Activated CD4-positive, alpha-beta T cell treated with anti-CD3 and anti-CD28 coated beads, Interleukin-2, amount 10 ng/mL, durations not matched to agents 24 days and 14 days (primary cell): ENCODE measurements at regions not wholly inside any gene's neighbourhood (a gene's known extent, or its start where the extent isn't known, plus 50 kb on each side); places are given as distances from the start of the nearest gene placed in this dataset.

Experiments
- DNase-seq: peaks from one replicate; pipeline ENCODE4 v3.0.0; 2022
- H3K27ac Mint-ChIP-seq: one replicate; pipeline ENCODE4 v1.8.0; 2022; ENCODE audit warnings: mild to moderate bottlenecking, mixed read lengths
- H3K27me3 Mint-ChIP-seq: one replicate; pipeline ENCODE4 v1.8.0; 2022; ENCODE audit warnings: mixed read lengths
- H3K36me3 Mint-ChIP-seq: one replicate; pipeline ENCODE4 v1.8.0; 2022; ENCODE audit warnings: low read depth, mild to moderate bottlenecking, mixed read lengths
- H3K4me1 Mint-ChIP-seq: one replicate; pipeline ENCODE4 v1.8.0; 2021; ENCODE audit warnings: mixed read lengths
- H3K4me3 Mint-ChIP-seq: one replicate; pipeline ENCODE4 v1.8.0; 2022; ENCODE audit warnings: mild to moderate bottlenecking, moderate library complexity, mixed read lengths
- H3K9me3 Mint-ChIP-seq: one replicate; pipeline ENCODE4 v1.8.0; 2021; ENCODE audit warnings: mixed read lengths
- intact Hi-C: fragments of 100-400 bp; cut with micrococcal nuclease; formaldehyde crosslinking; loops from one replicate; pipeline ENCODE4 v1.15.1; 2023

DNA sequence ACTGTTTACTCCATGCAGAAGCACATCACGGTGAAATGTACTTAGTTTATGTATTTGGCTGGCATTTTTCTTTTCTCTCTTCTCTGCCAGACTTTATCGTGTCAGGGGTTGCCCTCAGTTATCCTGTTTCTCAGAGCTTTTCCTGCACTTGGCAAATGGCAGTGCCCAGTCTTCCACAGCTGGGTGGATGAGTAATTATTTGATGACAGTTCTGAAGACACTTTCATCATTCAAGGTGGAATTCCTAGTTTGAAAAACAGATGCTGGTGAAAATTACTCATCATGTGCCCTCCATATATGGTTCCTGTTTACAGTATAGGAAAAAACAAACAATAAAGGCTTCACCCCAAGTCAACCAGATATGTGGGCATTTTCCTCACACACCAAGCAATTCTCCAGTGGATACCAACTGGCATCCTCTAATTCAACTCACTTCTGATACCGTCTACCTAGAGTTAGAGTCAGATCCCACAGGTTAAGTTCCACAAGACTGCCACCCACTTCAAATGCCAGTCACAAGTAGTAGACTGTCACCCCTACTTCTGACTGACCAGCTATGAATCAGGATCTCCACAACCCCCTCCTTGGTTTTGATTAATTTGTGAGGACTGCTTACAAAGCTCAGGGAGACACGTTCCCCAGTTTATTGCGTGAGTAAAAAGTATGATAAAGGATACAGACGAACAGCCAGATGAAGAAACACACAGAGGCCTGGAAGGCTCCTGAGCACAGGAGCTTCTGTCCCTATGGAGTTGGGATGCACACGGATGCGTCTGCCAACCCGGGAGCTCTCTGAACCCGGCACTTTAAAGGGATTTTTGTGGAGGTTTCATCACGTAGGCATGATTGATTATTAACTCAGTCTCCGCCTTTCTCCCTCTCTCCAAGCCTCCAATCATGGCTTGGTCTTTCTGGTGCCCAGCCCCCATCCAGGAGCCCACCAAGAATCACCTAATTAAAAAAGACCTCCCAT lies 72.9 kb downstream of the CLDN34 start:
- intact Hi-C loops: no loop called here
- DNase-seq: no peak
- no peaks in the 10 kb centered on the region for H3K9me3 Mint-ChIP-seq
- H3K27me3 Mint-ChIP-seq: no peaks in the 10 kb centered on the region
- H3K27ac Mint-ChIP-seq: peak overlapping the region; percentile 45
- no peak overlapping the region for H3K4me3 Mint-ChIP-seq
- H3K36me3 Mint-ChIP-seq: peaks cover 3% of the 10 kb centered on the region
- peaks cover 5% of the 10 kb centered on the region for H3K4me1 Mint-ChIP-seq

DNA sequence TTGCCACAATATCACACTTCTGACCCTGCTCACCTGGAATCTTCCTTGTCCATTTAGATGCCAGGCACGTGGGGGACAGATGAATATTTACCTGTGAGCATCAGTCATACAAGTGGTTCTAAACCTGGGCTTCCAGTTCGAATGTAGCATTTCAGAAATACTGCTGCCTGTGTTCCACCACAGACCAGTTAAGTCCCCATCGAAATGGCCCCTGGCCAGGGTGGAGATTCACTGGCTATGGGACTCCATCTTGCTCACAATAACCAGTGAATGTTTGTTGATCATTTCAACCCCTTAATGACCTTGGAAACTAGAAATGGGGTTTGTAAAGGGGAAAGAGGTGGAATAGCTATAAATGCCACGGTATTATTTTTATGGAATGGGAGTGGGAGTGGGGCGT lies 73.8 kb downstream of the CLDN34 start:
- Mint-ChIP-seq H3K27ac (no peak overlapping the region), H3K27me3 (no peaks in the 10 kb centered on the region), H3K36me3 (peaks cover 3% of the 10 kb centered on the region), H3K4me3 (no peak overlapping the region), H3K4me1 (peaks cover 5% of the 10 kb centered on the region), H3K9me3 (no peaks in the 10 kb centered on the region)
- intact Hi-C loops: no loop called here
- DNase-seq: no peak

DNA sequence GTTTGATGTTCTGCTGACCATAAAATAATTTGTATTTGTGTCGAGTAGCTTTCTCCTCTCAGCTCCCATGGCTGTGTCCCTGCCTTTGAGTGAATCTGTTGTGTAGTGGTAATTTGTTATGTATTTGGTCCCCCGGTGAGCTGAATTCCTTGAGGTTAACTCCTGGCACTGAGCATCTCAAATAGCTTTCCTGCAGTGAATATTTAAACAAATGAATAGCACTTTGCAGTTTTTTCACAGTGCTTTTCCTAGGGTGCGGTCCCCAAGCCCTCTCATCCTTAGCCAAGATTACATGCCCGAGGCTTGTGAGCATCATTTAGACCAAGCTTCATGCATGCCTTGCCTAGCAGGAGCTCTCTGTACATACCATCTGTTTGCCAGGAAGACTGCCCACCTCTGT lies 74.2 kb downstream of the CLDN34 start:
- H3K27ac Mint-ChIP-seq: no peak overlapping the region
- H3K27me3 Mint-ChIP-seq: no peaks in the 10 kb centered on the region
- H3K9me3 Mint-ChIP-seq: no peaks in the 10 kb centered on the region
- intact Hi-C loops: no loop called here
- peaks cover 2% of the 10 kb centered on the region for H3K36me3 Mint-ChIP-seq
- H3K4me3 Mint-ChIP-seq: no peak overlapping the region
- no peak for DNase-seq
- H3K4me1 Mint-ChIP-seq: peaks cover 5% of the 10 kb centered on the region

DNA sequence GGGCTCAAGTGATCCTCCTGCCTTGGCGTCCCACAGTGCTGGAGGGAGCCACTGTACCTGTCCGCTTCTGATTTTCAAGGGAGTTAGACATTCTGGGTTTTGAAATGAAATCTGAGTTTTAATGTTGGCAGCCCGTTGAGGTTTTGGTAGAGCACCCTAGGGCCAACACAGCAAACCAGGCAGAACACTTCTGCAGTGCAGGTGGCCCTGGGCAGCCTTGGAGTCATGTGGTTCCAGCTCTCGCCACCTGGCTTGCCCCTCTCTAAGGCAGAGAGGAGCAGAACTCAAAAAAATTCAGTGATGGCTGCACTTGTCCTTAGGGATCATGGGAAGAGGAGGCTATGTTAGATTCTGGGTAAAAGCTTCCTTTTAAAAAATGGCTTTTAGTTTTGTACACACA lies 74.9 kb downstream of the CLDN34 start:
- Mint-ChIP-seq H3K27me3 (no peaks in the 10 kb centered on the region), H3K4me1 (peaks cover 5% of the 10 kb centered on the region), H3K36me3 (no peaks in the 10 kb centered on the region), H3K9me3 (no peaks in the 10 kb centered on the region), H3K4me3 (no peak overlapping the region), H3K27ac (no peak overlapping the region)
- no peak for DNase-seq
- intact Hi-C loops: no loop called here

DNA sequence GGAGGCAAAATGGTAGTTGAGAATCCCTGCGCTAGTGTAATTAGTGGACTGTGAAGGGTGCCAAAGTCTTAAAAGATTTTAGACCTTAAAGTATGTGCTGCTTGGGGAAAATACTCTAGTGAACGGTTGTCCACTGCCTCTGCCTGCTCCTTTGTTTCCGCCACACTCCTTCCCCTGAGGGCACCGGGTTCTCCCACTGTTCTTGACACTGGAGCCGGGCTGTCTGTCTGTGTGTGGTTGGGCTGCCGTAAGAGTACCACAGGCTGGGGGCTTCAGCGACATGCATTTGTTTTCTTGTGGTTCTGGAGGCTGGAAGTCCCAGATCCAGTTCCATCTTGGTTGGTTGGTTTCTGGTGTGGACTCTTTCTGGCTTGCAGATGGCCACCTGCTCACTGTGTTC lies 76.2 kb downstream of the CLDN34 start:
- DNase-seq: no peak
- Mint-ChIP-seq H3K4me3 (no peak overlapping the region), H3K27ac (no peak overlapping the region), H3K9me3 (no peaks in the 10 kb centered on the region), H3K4me1 (peaks cover 5% of the 10 kb centered on the region), H3K27me3 (no peaks in the 10 kb centered on the region), H3K36me3 (no peaks in the 10 kb centered on the region)
- intact Hi-C loops: no loop called here

DNA sequence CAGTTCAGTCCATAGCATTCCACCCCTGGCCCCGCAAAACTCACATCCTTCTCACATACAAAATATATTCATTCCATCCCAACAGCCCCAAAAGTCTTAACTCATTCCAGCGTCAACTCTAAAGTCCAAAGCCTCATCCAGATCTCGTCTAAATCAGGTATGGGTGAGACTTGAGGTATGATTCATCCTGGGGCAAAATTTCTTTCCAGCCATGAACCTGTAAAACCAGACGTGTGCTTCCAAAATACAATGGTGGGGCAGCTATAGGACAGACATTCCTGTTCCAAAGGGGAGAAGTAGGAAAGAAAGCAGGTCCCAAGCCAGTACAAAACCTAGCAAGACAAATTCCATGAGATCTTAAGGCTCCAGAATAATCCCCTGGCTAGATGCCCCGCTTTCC lies 76.9 kb downstream of the CLDN34 start:
- no peak overlapping the region for H3K4me3 Mint-ChIP-seq
- H3K27me3 Mint-ChIP-seq: no peaks in the 10 kb centered on the region
- no peaks in the 10 kb centered on the region for H3K36me3 Mint-ChIP-seq
- intact Hi-C loops: no loop called here
- no peak for DNase-seq
- H3K9me3 Mint-ChIP-seq: no peaks in the 10 kb centered on the region
- peaks cover 5% of the 10 kb centered on the region for H3K4me1 Mint-ChIP-seq
- no peak overlapping the region for H3K27ac Mint-ChIP-seq

DNA sequence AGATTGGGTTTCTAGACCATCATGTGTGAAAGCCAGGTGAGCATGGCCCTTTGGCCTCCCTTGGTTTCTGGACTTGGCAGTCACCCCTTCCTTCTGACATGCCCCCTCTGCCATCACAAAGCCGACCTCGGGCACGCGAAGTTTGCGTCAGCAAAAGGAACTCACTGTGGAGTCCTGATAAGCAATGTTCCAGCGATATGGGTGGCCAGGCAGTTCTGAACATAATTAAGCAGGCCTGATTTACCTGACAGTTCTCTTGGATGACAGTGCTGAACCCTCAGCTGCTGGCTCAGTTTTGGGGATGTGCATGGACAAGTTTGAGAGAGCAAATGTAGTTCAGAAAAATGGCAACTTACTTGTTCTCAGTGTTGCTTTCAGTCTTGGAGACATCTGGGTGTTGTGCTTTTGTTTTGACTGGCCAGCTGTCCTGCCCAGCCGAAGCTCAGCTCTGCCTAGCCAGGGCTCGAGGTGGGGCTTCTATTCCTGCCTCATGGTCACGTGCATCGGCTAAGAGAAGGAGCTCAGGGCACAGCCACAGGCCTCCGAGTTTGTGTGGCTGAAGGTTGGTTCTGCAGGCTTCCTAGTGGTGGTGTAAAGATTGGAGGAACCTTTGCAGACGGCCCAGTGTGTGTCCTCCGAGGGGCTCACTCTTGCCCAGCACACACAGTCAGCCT lies 78.3 kb downstream of the CLDN34 start:
- H3K27me3 Mint-ChIP-seq: no peaks in the 10 kb centered on the region
- intact Hi-C loops: no loop called here

DNA sequence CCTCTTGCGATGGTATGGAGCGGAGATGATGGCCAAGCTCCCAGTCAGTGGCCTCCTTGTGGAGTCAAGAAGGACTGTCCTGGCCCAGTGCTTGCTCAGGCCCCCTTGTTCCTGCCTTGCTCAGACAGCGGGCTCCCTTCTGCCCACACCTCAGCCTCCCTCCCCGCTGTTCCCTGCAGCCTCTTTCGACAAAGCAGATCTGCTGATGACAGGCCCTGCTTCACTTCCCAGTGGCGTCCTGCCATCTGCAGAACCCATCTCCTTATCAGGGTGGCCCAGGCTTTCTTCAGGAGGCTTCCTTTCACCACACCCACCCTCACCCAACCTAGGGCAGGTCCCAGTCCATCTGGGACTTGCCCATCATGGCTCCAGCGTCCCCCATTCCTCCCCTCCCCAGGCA lies 80.0 kb downstream of the CLDN34 start:
- no peaks in the 10 kb centered on the region for H3K9me3 Mint-ChIP-seq
- intact Hi-C loops: no loop called here
- no peaks in the 10 kb centered on the region for H3K36me3 Mint-ChIP-seq
- no peaks in the 10 kb centered on the region for H3K27me3 Mint-ChIP-seq
- no peak overlapping the region for H3K4me3 Mint-ChIP-seq
- no peak overlapping the region for H3K27ac Mint-ChIP-seq
- H3K4me1 Mint-ChIP-seq: peaks cover 5% of the 10 kb centered on the region
- no peak for DNase-seq

More for the DNA sequence above, 78.3 kb downstream of the CLDN34 start:
- peaks cover 2% of the 10 kb centered on the region for H3K4me1 Mint-ChIP-seq
- H3K9me3 Mint-ChIP-seq: no peaks in the 10 kb centered on the region
- no peak for DNase-seq
- H3K4me3 Mint-ChIP-seq: no peak overlapping the region
- H3K36me3 Mint-ChIP-seq: no peaks in the 10 kb centered on the region
- H3K27ac Mint-ChIP-seq: no peak overlapping the region

DNA sequence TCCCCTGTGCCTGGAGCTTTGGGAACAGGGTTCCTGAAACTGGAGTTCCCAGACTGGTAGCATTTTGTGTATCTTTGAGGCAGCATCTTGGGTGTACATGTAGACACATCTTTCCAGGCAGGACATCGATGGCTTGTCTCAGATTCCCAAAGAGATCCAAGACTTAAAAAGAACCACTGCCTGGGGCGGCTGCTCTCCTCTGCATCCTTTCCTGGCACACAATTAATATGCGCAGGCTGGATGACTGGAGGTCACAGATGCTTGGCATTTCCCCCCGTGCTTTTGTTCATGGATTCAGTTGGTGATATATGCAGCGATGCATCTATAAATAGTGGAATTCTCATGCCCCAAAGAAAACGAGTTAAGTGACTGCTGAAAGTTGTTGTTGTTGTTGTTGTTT lies 80.5 kb downstream of the CLDN34 start:
- H3K36me3 Mint-ChIP-seq: no peaks in the 10 kb centered on the region
- intact Hi-C loops: no loop called here
- H3K27me3 Mint-ChIP-seq: no peaks in the 10 kb centered on the region
- H3K27ac Mint-ChIP-seq: no peak overlapping the region
- DNase-seq: no peak
- peaks cover 5% of the 10 kb centered on the region for H3K4me1 Mint-ChIP-seq
- no peak overlapping the region for H3K4me3 Mint-ChIP-seq
- no peaks in the 10 kb centered on the region for H3K9me3 Mint-ChIP-seq

DNA sequence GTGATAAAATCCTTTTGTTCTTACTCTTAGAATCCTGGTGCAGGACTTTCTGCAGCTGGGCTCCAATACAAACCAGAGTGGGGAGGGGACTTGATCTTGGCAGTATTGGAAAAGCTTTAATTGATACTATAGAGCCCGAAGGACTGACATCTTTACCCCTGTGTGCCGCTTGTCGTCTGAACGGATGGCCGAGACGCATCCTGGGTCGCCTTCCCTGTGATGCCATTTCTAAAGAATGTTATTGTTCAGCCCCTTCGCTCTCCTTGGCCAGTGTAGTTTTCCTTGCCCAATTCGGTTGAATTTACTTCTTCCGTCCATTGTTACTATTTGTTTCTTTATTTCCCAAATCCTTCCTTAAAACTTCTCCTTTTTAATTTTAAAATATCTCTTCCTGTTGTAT lies 80.9 kb downstream of the CLDN34 start:
- Mint-ChIP-seq H3K4me3 (no peak overlapping the region), H3K27me3 (no peaks in the 10 kb centered on the region), H3K27ac (no peak overlapping the region), H3K9me3 (no peaks in the 10 kb centered on the region), H3K4me1 (peaks cover 8% of the 10 kb centered on the region), H3K36me3 (no peaks in the 10 kb centered on the region)
- no peak for DNase-seq
- intact Hi-C loops: no loop called here

DNA sequence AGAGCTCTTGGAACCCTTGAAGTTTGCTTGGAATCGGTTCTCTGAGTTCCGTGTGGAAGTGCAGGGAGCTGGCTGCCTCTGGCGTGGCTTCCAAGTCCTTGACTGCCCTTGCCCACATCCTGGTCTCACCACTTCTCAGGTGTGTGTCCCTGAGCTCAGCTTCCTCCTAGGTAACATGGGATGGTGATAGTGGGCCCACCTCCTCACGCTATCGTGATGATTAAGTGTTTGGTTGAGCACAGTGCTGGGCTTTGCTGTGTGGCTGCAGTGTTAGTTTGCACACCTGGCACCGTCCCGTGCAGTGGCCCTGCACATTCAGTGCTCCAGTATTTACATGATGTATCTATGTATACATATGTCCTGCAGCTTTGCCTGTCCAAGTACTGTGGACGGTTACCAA lies 81.5 kb downstream of the CLDN34 start:
- Mint-ChIP-seq H3K4me3 (no peak overlapping the region), H3K9me3 (no peaks in the 10 kb centered on the region), H3K27me3 (no peaks in the 10 kb centered on the region), H3K27ac (no peak overlapping the region), H3K4me1 (peaks cover 8% of the 10 kb centered on the region), H3K36me3 (no peaks in the 10 kb centered on the region)
- intact Hi-C loops: no loop called here
- DNase-seq: no peak

DNA sequence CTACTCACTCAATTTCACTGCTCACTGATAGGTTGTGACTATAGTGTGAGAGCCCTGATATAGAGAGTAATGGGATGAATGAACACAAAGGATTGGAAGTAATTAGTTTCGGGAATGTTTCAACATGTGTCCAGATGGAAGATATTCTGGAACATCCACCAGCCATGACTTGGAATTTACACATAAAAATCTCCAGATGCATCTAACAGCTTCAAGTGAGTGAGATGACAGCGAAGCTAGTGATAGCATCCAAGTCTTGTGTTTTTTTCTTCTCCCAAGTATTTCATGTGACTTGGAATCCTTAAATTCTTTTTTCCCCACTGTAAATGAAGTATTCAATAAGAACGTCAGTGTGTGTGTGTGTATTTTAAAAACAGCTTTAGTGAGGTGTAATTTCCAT lies 82.1 kb downstream of the CLDN34 start:
- intact Hi-C loops: no loop called here
- Mint-ChIP-seq H3K27me3 (no peaks in the 10 kb centered on the region), H3K4me1 (peaks cover 8% of the 10 kb centered on the region), H3K9me3 (no peaks in the 10 kb centered on the region), H3K27ac (no peak overlapping the region), H3K4me3 (no peak overlapping the region), H3K36me3 (no peaks in the 10 kb centered on the region)
- no peak for DNase-seq

DNA sequence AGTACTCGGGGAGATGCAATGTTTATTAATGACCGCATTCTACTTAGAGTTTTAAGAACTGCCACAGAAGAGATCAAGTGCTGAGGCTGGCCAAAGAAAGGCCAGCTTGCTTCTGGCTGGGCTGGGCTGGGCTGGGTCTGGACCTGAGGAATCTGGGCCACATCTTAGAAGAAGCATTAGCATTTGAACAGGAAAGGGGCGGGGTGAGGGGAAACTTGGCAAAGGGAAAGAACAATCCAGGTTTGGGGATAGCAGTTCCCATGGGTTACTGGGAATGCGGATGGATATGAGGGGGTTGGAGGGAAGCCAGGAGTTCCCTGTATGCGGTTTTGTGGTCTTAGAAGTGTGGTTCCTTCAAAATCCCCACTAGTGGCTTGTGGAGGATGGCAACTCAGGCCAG lies 83.3 kb downstream of the CLDN34 start:
- no peak overlapping the region for H3K27ac Mint-ChIP-seq
- intact Hi-C loops: no loop called here

DNA sequence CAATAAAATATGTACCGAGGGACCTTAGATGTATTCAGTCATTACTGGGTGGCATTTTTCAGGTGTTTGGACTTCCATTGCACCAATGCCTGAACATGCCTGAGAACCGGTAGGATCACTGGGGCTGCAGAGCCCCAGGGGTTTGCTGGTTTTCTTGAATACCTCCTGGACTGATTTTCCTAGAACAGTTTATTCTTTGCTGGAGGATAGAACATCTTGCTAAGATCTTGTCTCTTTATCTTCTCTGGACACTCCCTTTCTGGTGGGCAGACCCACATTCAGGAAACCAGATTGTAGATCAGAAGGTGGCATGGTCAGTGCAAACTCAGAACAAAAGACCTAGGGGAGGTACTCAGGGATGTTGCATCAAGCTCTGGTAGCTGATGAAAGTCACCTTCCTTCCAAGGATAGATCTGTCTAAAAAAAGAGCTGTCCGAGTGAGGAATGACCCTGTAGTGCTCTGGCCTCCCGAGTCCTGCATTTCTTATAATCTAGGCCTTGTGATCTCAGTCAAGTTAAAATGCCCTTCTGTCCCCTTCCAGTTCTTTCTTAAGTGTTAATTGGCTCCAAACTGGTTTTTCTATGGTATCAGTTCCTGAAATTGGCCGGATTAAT lies 84.8 kb downstream of the CLDN34 start:
- Mint-ChIP-seq H3K9me3 (no peaks in the 10 kb centered on the region), H3K27ac (no peak overlapping the region), H3K27me3 (no peaks in the 10 kb centered on the region), H3K4me3 (no peak overlapping the region), H3K4me1 (peaks cover 8% of the 10 kb centered on the region), H3K36me3 (peaks cover 2% of the 10 kb centered on the region)
- intact Hi-C loops: no loop called here
- no peak for DNase-seq

More for the DNA sequence above, 83.3 kb downstream of the CLDN34 start:
- no peak overlapping the region for H3K4me3 Mint-ChIP-seq
- H3K27me3 Mint-ChIP-seq: no peaks in the 10 kb centered on the region
- H3K4me1 Mint-ChIP-seq: peaks cover 8% of the 10 kb centered on the region
- H3K36me3 Mint-ChIP-seq: peaks cover 2% of the 10 kb centered on the region
- no peak for DNase-seq
- no peaks in the 10 kb centered on the region for H3K9me3 Mint-ChIP-seq
